Neural progenitor cell (in vitro differentiated cells): ENCODE measurements at regions not wholly inside any gene's neighbourhood (a gene's known extent, or its start where the extent isn't known, plus 50 kb on each side); places are given as distances from the start of the nearest gene placed in this dataset.

Experiments used
- DNase-seq: peaks from one replicate; pipeline ENCODE4 v3.0.0-alpha.2; 2016; ENCODE audit warnings: low spot score
- H2AFZ ChIP-seq: fragments of 200-600 bp; sonication (generic); replicated peaks from 2 replicates; pipeline ENCODE4 v1.6.1; 2016; ENCODE audit warnings: antibody characterized with exemption
- H3F3A ChIP-seq: fragments of 200-600 bp; sonication (generic); 2 replicates; pipeline ENCODE4 v1.6.1; 2016; ENCODE audit warnings: antibody characterized with exemption, low read depth
- H3K27ac ChIP-seq: fragments of 200-600 bp; sonication (generic); 2 replicates; pipeline ENCODE4 v1.5.1; 2016; ENCODE audit warnings: mild to moderate bottlenecking
- H3K27me3 ChIP-seq: fragments of 200-600 bp; sonication (generic); 2 replicates; pipeline ENCODE4 v1.6.1; 2016; ENCODE audit warnings: mild to moderate bottlenecking, moderate library complexity
- H3K36me3 ChIP-seq: fragments of 200-600 bp; sonication (generic); 2 replicates; pipeline ENCODE4 v1.5.1; 2016
- H3K4me1 ChIP-seq: fragments of 200-600 bp; sonication (generic); 2 replicates; pipeline ENCODE4 v1.6.1; 2016; ENCODE audit warnings: mixed run types
- H3K4me2 ChIP-seq: fragments of 200-600 bp; sonication (generic); 2 replicates; pipeline ENCODE4 v1.6.1; 2016
- H3K4me3 ChIP-seq: fragments of 200-600 bp; sonication (generic); 2 replicates; pipeline ENCODE4 v1.5.1; 2016
- H3K79me2 ChIP-seq: fragments of 200-600 bp; sonication (generic); 2 replicates; pipeline ENCODE4 v1.6.1; 2016; ENCODE audit warnings: low read depth
- H3K9ac ChIP-seq: fragments of 200-600 bp; sonication (generic); 2 replicates; pipeline ENCODE4 v1.6.1; 2016
- H3K9me3 ChIP-seq: fragments of 200-600 bp; sonication (generic); 2 replicates; pipeline ENCODE4 v1.5.1; 2016; ENCODE audit warnings: low read depth
- H4K20me1 ChIP-seq: fragments of 200-600 bp; sonication (generic); 2 replicates; pipeline ENCODE4 v1.6.1; 2016; ENCODE audit warnings: low read depth
- H3K27ac Mint-ChIP-seq: 3 replicates; pipeline ENCODE4 v1.8.0; 2021; ENCODE audit warnings: mixed read lengths
- H3K27me3 Mint-ChIP-seq: 2 replicates; pipeline ENCODE4 v1.8.0; 2022; ENCODE audit warnings: low read depth, mild to moderate bottlenecking, inconsistent platforms, moderate library complexity, mixed read lengths; ENCODE audit not compliant: insufficient read depth
- H3K36me3 Mint-ChIP-seq: 3 replicates; pipeline ENCODE4 v1.8.0; 2021; ENCODE audit warnings: mixed read lengths
- H3K4me1 Mint-ChIP-seq: 3 replicates; pipeline ENCODE4 v1.8.0; 2021; ENCODE audit warnings: mixed read lengths
- H3K4me3 Mint-ChIP-seq: 3 replicates; pipeline ENCODE4 v1.8.0; 2021; ENCODE audit warnings: mild to moderate bottlenecking, moderate library complexity, mixed read lengths
- H3K9me3 Mint-ChIP-seq: 3 replicates; pipeline ENCODE4 v1.8.0; 2020; ENCODE audit warnings: mixed read lengths
- CTCF ChIP-seq: fragments of 200-600 bp; sonication (generic); IDR thresholded peaks from 2 replicates; pipeline ENCODE4 v1.5.1; 2017; ENCODE audit warnings: antibody characterized with exemption, mild to moderate bottlenecking
- EZH2 ChIP-seq: fragments of 200-600 bp; sonication (generic); IDR thresholded peaks from 2 replicates; pipeline ENCODE4 v1.6.1; 2017; ENCODE audit warnings: antibody characterized with exemption, mild to moderate bottlenecking, moderate library complexity
- EZH2phosphoT487 ChIP-seq: fragments of 200-600 bp; sonication (generic); IDR thresholded peaks from 2 replicates; pipeline ENCODE4 v1.6.1; 2017; ENCODE audit warnings: antibody characterized with exemption

- Mint-ChIP-seq H3K4me3 (no peak overlapping the region), H3K27me3 (no peaks in the 10 kb centered on the region), H3K4me1 (peaks cover 6% of the 10 kb centered on the region), H3K27ac (no peak overlapping the region), H3K36me3 (no peaks in the 10 kb centered on the region), H3K9me3 (no peaks in the 10 kb centered on the region)
- H3F3A ChIP-seq: no peaks in the 10 kb centered on the region
- no peak overlapping the region for H3K27ac ChIP-seq
- H3K27me3 ChIP-seq: no peaks in the 10 kb centered on the region
- H3K4me3 ChIP-seq: no peak overlapping the region
- H3K9me3 ChIP-seq: no peaks in the 10 kb centered on the region
- H3K9ac ChIP-seq: no peak overlapping the region
- no peak for TF ChIP-seq EZH2
- TF ChIP-seq CTCF: no peak
- no peak for TF ChIP-seq EZH2phosphoT487
- H3K4me1 ChIP-seq: no peaks in the 10 kb centered on the region
- no peaks in the 10 kb centered on the region for H3K36me3 ChIP-seq
- H3K4me2 ChIP-seq: no peak overlapping the region
- H2AFZ ChIP-seq: no peak overlapping the region
- H4K20me1 ChIP-seq: no peaks in the 10 kb centered on the region
- DNase-seq: no peak
- no peaks in the 10 kb centered on the region for H3K79me2 ChIP-seq
These were observed 78.5 kb upstream of the BLTP1 start for GRCh38 chr4:122073615-122074014.

- H2AFZ ChIP-seq: no peak overlapping the region
- H3K4me3 Mint-ChIP-seq: no peak overlapping the region
- no peaks in the 10 kb centered on the region for H3K27me3 ChIP-seq
- no peak overlapping the region for H3K9ac ChIP-seq
- H3K4me2 ChIP-seq: no peak overlapping the region
- no peak overlapping the region for H3K27ac Mint-ChIP-seq
- no peaks in the 10 kb centered on the region for H3F3A ChIP-seq
- no peaks in the 10 kb centered on the region for H3K27me3 Mint-ChIP-seq
- no peaks in the 10 kb centered on the region for H3K79me2 ChIP-seq
- H3K9me3 ChIP-seq: no peaks in the 10 kb centered on the region
- H3K9me3 Mint-ChIP-seq: no peaks in the 10 kb centered on the region
- no peaks in the 10 kb centered on the region for H4K20me1 ChIP-seq
- no peaks in the 10 kb centered on the region for H3K4me1 ChIP-seq
- H3K36me3 ChIP-seq: no peaks in the 10 kb centered on the region
- no peak for DNase-seq
- no peaks in the 10 kb centered on the region for H3K36me3 Mint-ChIP-seq
- no peak for TF ChIP-seq EZH2
- TF ChIP-seq EZH2phosphoT487: no peak
- no peaks in the 10 kb centered on the region for H3K4me1 Mint-ChIP-seq
- H3K27ac ChIP-seq: no peak overlapping the region
- H3K4me3 ChIP-seq: no peak overlapping the region
These were observed 86.2 kb upstream of the BLTP1 start for GRCh38 chr4:122065915-122066314.

- no peak overlapping the region for H2AFZ ChIP-seq
- H3F3A ChIP-seq: no peaks in the 10 kb centered on the region
- no peak overlapping the region for H3K4me3 ChIP-seq
- Mint-ChIP-seq H3K9me3 (no peaks in the 10 kb centered on the region), H3K4me1 (no peaks in the 10 kb centered on the region), H3K36me3 (no peaks in the 10 kb centered on the region), H3K27ac (no peak overlapping the region), H3K4me3 (no peak overlapping the region), H3K27me3 (no peaks in the 10 kb centered on the region)
- no peaks in the 10 kb centered on the region for H3K9me3 ChIP-seq
- H3K27me3 ChIP-seq: no peaks in the 10 kb centered on the region
- no peak for DNase-seq
- no peak overlapping the region for H3K4me2 ChIP-seq
- TF ChIP-seq CTCF: no peak
- TF ChIP-seq EZH2: no peak
- no peak for TF ChIP-seq EZH2phosphoT487
- no peak overlapping the region for H3K9ac ChIP-seq
- no peaks in the 10 kb centered on the region for H3K36me3 ChIP-seq
- no peak overlapping the region for H3K27ac ChIP-seq
- no peaks in the 10 kb centered on the region for H3K4me1 ChIP-seq
- no peaks in the 10 kb centered on the region for H4K20me1 ChIP-seq
- no peaks in the 10 kb centered on the region for H3K79me2 ChIP-seq
These were observed 87.0 kb upstream of the BLTP1 start for GRCh38 chr4:122065149-122065548.

- H3K9me3 ChIP-seq: no peaks in the 10 kb centered on the region
- H3K4me3 ChIP-seq: no peak overlapping the region
- no peak overlapping the region for H3K4me2 ChIP-seq
- H3F3A ChIP-seq: no peaks in the 10 kb centered on the region
- no peak for TF ChIP-seq EZH2
- TF ChIP-seq CTCF: no peak
- no peak for TF ChIP-seq EZH2phosphoT487
- no peaks in the 10 kb centered on the region for H3K4me1 ChIP-seq
- no peaks in the 10 kb centered on the region for H3K27me3 ChIP-seq
- H3K36me3 Mint-ChIP-seq: no peaks in the 10 kb centered on the region
- no peaks in the 10 kb centered on the region for H3K79me2 ChIP-seq
- H3K27ac Mint-ChIP-seq: no peak overlapping the region
- H3K36me3 ChIP-seq: no peaks in the 10 kb centered on the region
- no peak overlapping the region for H2AFZ ChIP-seq
- H3K4me3 Mint-ChIP-seq: no peak overlapping the region
- no peaks in the 10 kb centered on the region for H3K27me3 Mint-ChIP-seq
- DNase-seq: no peak
- H3K9me3 Mint-ChIP-seq: no peaks in the 10 kb centered on the region
- no peak overlapping the region for H3K27ac ChIP-seq
- peaks cover 6% of the 10 kb centered on the region for H3K4me1 Mint-ChIP-seq
- H3K9ac ChIP-seq: no peak overlapping the region
- no peaks in the 10 kb centered on the region for H4K20me1 ChIP-seq
These were observed 98.9 kb upstream of the BLTP1 start for GRCh38 chr4:122053186-122053585.
